Transverse colon (tissue), 4 donors: ENCODE measurements at regions not wholly inside any gene's neighbourhood (a gene's known extent, or its start where the extent isn't known, plus 50 kb on each side); places are given as distances from the start of the nearest gene placed in this dataset.

ENCODE experiments used
- DNase-seq: peaks from one replicate; pipeline ENCODE4 v3.0.0-alpha.2; 2019
- H3K27ac ChIP-seq, 4 donors: fragments of 200-600 bp; sonication (generic); 2 replicates each; pipeline ENCODE4 v1.5.1; 2016 to 2018; ENCODE audit warnings: inconsistent platforms in 4 of 4
- H3K27me3 ChIP-seq: fragments of 200-600 bp; sonication (generic); 2 replicates; pipeline ENCODE4 v1.5.1; 2017; ENCODE audit warnings: inconsistent platforms
- H3K36me3 ChIP-seq, 4 donors: fragments of 200-600 bp; sonication (generic); 2 replicates each; pipeline ENCODE4 v1.5.1; 2017 to 2019; ENCODE audit warnings: inconsistent platforms in 4 of 4
- H3K4me1 ChIP-seq, 4 donors: fragments of 200-600 bp; sonication (generic); 2 replicates each; pipeline ENCODE4 v1.5.1; 2017 to 2020; ENCODE audit warnings: inconsistent platforms in 4 of 4
- H3K4me3 ChIP-seq, 4 donors: fragments of 200-600 bp; sonication (generic); 1 replicate in 1 of 4; 2 replicates in 3 of 4; pipeline versions ENCODE4 v1.5.1 to v1.6.1; 2017 to 2019; ENCODE audit warnings: inconsistent platforms in 4 of 4
- H3K9me3 ChIP-seq, 2 donors: fragments of 200-600 bp; sonication (generic); 2 replicates each; pipeline ENCODE4 v1.5.1; 2017 to 2019; ENCODE audit warnings: inconsistent platforms in 2 of 2
- EP300 ChIP-seq: sonication (generic); formaldehyde crosslinking; IDR thresholded peaks from one replicate; pipeline ENCODE4 v1.6.1; 2017; ENCODE audit warnings: antibody characterized with exemption, low read depth
- POLR2A ChIP-seq: fragments of 450-650 bp; IDR thresholded peaks from one replicate; pipeline ENCODE4 v1.6.1; 2016; ENCODE audit warnings: antibody characterized with exemption, mild to moderate bottlenecking, moderate library complexity
- POLR2AphosphoS5 ChIP-seq, 3 donors: sonication (generic); formaldehyde crosslinking; IDR thresholded peaks; one replicate each; pipeline ENCODE4 v1.6.1; 2016; ENCODE audit warnings: antibody characterized with exemption in 3 of 3
- WGBS, 2 donors: methylation state at CpG; one replicate each; pipeline ENCODE4 v1.1.5; 2018; ENCODE audit warnings: low coverage in 1 of 2; 5-methylcytosine and 5-hydroxymethylcytosine counted together
- in situ Hi-C, 4 donors: fragments of 200-750 bp; cut with MboI; loops; one replicate each; pipeline versions ENCODE4 v1.15.0 to v1.15.1; 2017; ENCODE audit warnings: low sequenced_read_pairs in 3 of 4, low pct_ligation_motif_present in 1 of 4, low pct_unique_long_range_greater_than_20kb in 1 of 4
- intact Hi-C: fragments of 100-400 bp; cut with DNase I; formaldehyde crosslinking; loops from one replicate; pipeline ENCODE4 v1.15.1; 2023; ENCODE audit warnings: low total_unique reads
- TF ChIP-seq, protein P1 (sequence below), 5 experiments: fragments of 200-600 bp in 3 of 5; fragments of 450-650 bp in 2 of 5; sonication (generic) in 3 of 5; IDR thresholded peaks; 1 replicate in 2 of 5; 2 replicates in 3 of 5; pipeline ENCODE4 v1.5.1; 2016 to 2017; ENCODE audit warnings: antibody characterized with exemption in 5 of 5, inconsistent platforms in 3 of 5, mild to moderate bottlenecking in 2 of 5, moderate library complexity in 1 of 5

- Histone ChIP-seq H3K4me1 (no peaks in the 10 kb centered on the region), H3K36me3 (no peaks in the 10 kb centered on the region), H3K9me3 (no peaks in the 10 kb centered on the region), H3K27ac (no peak overlapping the region), H3K4me3 (no peak overlapping the region), H3K27me3 (no peaks in the 10 kb centered on the region)
- TF ChIP-seq POLR2AphosphoS5 (IDR thresholded peaks at IDR 0.05) (no peak), EP300 (no peak), POLR2A (no peak)
- TF ChIP-seq, protein P1, sequence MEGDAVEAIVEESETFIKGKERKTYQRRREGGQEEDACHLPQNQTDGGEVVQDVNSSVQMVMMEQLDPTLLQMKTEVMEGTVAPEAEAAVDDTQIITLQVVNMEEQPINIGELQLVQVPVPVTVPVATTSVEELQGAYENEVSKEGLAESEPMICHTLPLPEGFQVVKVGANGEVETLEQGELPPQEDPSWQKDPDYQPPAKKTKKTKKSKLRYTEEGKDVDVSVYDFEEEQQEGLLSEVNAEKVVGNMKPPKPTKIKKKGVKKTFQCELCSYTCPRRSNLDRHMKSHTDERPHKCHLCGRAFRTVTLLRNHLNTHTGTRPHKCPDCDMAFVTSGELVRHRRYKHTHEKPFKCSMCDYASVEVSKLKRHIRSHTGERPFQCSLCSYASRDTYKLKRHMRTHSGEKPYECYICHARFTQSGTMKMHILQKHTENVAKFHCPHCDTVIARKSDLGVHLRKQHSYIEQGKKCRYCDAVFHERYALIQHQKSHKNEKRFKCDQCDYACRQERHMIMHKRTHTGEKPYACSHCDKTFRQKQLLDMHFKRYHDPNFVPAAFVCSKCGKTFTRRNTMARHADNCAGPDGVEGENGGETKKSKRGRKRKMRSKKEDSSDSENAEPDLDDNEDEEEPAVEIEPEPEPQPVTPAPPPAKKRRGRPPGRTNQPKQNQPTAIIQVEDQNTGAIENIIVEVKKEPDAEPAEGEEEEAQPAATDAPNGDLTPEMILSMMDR (IDR thresholded peaks at IDR 0.05): no peak
- 46 to 53% methylated on average over 2 of the region's 2 CpGs for whole genome bisulfite sequencing, 2 donors
- DNase-seq: no peak
- in situ Hi-C loops (no loop called here), intact Hi-C loops (no loop called here)
Measured at GRCh38 chr9:38771593-38771992, 51.7 kb upstream of the FAM240B start.
